Sigmoid colon (tissue), 4 donors: ENCODE measurements at regions not wholly inside any gene's neighbourhood (a gene's known extent, or its start where the extent isn't known, plus 50 kb on each side); places are given as distances from the start of the nearest gene placed in this dataset.

Experiments
- EP300 ChIP-seq, 4 donors: sonication (generic); formaldehyde crosslinking; IDR thresholded peaks; one replicate each; pipeline ENCODE4 v1.6.1; 2017; ENCODE audit warnings: antibody characterized with exemption in 4 of 4
- POLR2A ChIP-seq, 2 donors: fragments of 450-650 bp; IDR thresholded peaks; one replicate each; pipeline ENCODE4 v1.6.1; 2016; ENCODE audit warnings: antibody characterized with exemption in 2 of 2, mild to moderate bottlenecking in 2 of 2, moderate library complexity in 2 of 2
- POLR2AphosphoS5 ChIP-seq, 4 donors: sonication (generic); formaldehyde crosslinking; IDR thresholded peaks; one replicate each; pipeline ENCODE4 v1.6.1; 2017; ENCODE audit warnings: antibody characterized with exemption in 4 of 4
- TF ChIP-seq, protein P1 (sequence below), 4 experiments: fragments of 450-650 bp in 3 of 4; fragments of 200-600 bp in 1 of 4; IDR thresholded peaks; one replicate each; pipeline ENCODE4 v1.5.1; 2016 to 2019; ENCODE audit warnings: antibody characterized with exemption in 4 of 4, mild to moderate bottlenecking in 3 of 4, moderate library complexity in 2 of 4

DNA sequence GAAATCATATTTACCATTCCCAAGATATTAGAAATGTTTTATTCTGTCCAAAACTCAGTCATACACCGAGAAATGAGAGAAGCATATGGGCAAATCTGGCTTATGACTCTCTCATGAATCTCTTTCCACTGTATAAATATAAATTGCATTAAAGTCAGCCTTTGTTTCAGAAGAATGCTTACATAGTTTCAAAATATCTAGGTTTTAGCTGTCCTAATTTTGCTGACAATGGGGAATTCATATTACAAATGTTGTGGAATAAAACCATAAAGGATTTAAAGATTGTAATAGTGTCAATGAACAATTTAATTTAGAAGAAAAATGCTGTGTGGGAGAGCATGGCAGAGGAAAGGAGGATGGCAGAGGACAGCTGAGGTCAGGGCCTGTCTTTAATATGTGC lies 185.0 kb upstream of the THSD7A start:
- TF ChIP-seq, protein P1, sequence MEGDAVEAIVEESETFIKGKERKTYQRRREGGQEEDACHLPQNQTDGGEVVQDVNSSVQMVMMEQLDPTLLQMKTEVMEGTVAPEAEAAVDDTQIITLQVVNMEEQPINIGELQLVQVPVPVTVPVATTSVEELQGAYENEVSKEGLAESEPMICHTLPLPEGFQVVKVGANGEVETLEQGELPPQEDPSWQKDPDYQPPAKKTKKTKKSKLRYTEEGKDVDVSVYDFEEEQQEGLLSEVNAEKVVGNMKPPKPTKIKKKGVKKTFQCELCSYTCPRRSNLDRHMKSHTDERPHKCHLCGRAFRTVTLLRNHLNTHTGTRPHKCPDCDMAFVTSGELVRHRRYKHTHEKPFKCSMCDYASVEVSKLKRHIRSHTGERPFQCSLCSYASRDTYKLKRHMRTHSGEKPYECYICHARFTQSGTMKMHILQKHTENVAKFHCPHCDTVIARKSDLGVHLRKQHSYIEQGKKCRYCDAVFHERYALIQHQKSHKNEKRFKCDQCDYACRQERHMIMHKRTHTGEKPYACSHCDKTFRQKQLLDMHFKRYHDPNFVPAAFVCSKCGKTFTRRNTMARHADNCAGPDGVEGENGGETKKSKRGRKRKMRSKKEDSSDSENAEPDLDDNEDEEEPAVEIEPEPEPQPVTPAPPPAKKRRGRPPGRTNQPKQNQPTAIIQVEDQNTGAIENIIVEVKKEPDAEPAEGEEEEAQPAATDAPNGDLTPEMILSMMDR (IDR thresholded peaks at IDR 0.05) = no peak
- TF ChIP-seq POLR2A (IDR thresholded peaks at IDR 0.05) (no peak), POLR2AphosphoS5 (IDR thresholded peaks at IDR 0.05) (no peak), EP300 (IDR thresholded peaks at IDR 0.05) (no peak)
